HEK293 (cell line): ENCODE measurements at regions not wholly inside any gene's neighbourhood (a gene's known extent, or its start where the extent isn't known, plus 50 kb on each side); places are given as distances from the start of the nearest gene placed in this dataset.

ENCODE experiments used
- CTCF ChIA-PET: fragments of 350-600 bp; formaldehyde crosslinking; extraction: SDS; loops from one replicate; lab custom pipeline; 2021; ENCODE audit warnings: antibody characterized with exemption; lab: Yijun Ruan, JAX
- POLR2A ChIA-PET: fragments of 300-600 bp; formaldehyde crosslinking; extraction: SDS; loops from one replicate; lab custom pipeline; 2020; ENCODE audit warnings: antibody characterized with exemption, inconsistent platforms; lab: Yijun Ruan, JAX
- H3K27ac ChIP-seq: fragments of 200-500 bp; sonication (Bioruptor generic); 2 replicates; pipeline ENCODE4 v1.5.1; 2014; ENCODE audit warnings: low read depth, low read length, control low read depth, inconsistent platforms; ENCODE audit errors: extremely low read depth
- H3K36me3 ChIP-seq, 2 experiments: fragments of 200-500 bp in 1 of 2; sonication (Bioruptor generic) in 1 of 2; 1 replicate in 1 of 2; 2 replicates in 1 of 2; pipeline ENCODE4 v1.5.1; 2014 to 2017; ENCODE audit warnings: inconsistent platforms in 2 of 2, low read length in 2 of 2; ENCODE audit not compliant: control insufficient read depth in 2 of 2, insufficient read depth in 1 of 2
- H3K4me1 ChIP-seq: fragments of 200-500 bp; sonication (Bioruptor generic); 2 replicates; pipeline ENCODE4 v1.5.1; 2014; ENCODE audit warnings: mild to moderate bottlenecking, low read length, inconsistent platforms; ENCODE audit not compliant: control insufficient read depth, insufficient read depth
- H3K4me3 ChIP-seq: 2 replicates; pipeline ENCODE4 v1.5.1; 2011; ENCODE audit warnings: low read depth, mild to moderate bottlenecking, control low read depth, low read length, moderate library complexity
- H3K9me3 ChIP-seq: fragments of 200-500 bp; sonication (Bioruptor generic); 2 replicates; pipeline ENCODE4 v1.5.1; 2014; ENCODE audit warnings: low read depth, low read length, inconsistent platforms; ENCODE audit not compliant: control insufficient read depth, insufficient read depth
- GLI4 ChIP-seq: fragments of 450-650 bp; formaldehyde crosslinking; IDR thresholded peaks from 2 replicates; pipeline ENCODE4 v1.5.1; 2016; ENCODE audit warnings: missing biosample characterization, missing genetic modification characterization
- SCRT1 ChIP-seq: fragments of 450-650 bp; formaldehyde crosslinking; IDR thresholded peaks from 2 replicates; pipeline ENCODE4 v1.5.1; 2016; ENCODE audit warnings: missing biosample characterization, missing genetic modification characterization, borderline replicate concordance
- ZBTB8A ChIP-seq: fragments of 450-650 bp; formaldehyde crosslinking; IDR thresholded peaks from 2 replicates; pipeline ENCODE4 v1.5.1; 2016; ENCODE audit warnings: missing biosample characterization, missing genetic modification characterization
- ZNF138 ChIP-seq: fragments of 450-650 bp; formaldehyde crosslinking; IDR thresholded peaks from 2 replicates; pipeline ENCODE4 v1.5.1; 2016; ENCODE audit warnings: missing biosample characterization, missing genetic modification characterization, borderline replicate concordance
- ZNF140 ChIP-seq: fragments of 450-650 bp; formaldehyde crosslinking; IDR thresholded peaks from 2 replicates; pipeline ENCODE4 v1.5.1; 2016; ENCODE audit warnings: missing biosample characterization, missing genetic modification characterization
- ZNF169 ChIP-seq: fragments of 450-650 bp; formaldehyde crosslinking; IDR thresholded peaks from 2 replicates; pipeline ENCODE4 v1.5.1; 2016; ENCODE audit warnings: missing biosample characterization, missing genetic modification characterization
- ZNF175 ChIP-seq: fragments of 450-650 bp; formaldehyde crosslinking; IDR thresholded peaks from 2 replicates; pipeline ENCODE4 v1.5.1; 2016; ENCODE audit warnings: missing biosample characterization, missing genetic modification characterization
- ZNF221 ChIP-seq: fragments of 450-650 bp; formaldehyde crosslinking; IDR thresholded peaks from 2 replicates; pipeline ENCODE4 v1.5.1; 2017; ENCODE audit warnings: missing biosample characterization, missing genetic modification characterization, borderline replicate concordance
- ZNF292 ChIP-seq: fragments of 450-650 bp; formaldehyde crosslinking; IDR thresholded peaks from 2 replicates; pipeline ENCODE4 v1.5.1; 2016; ENCODE audit warnings: low read depth, missing biosample characterization, missing genetic modification characterization, borderline replicate concordance
- ZNF311 ChIP-seq: fragments of 450-650 bp; formaldehyde crosslinking; IDR thresholded peaks from 2 replicates; pipeline ENCODE4 v1.5.1; 2017; ENCODE audit warnings: missing biosample characterization, missing genetic modification characterization, borderline replicate concordance
- ZNF366 ChIP-seq: fragments of 450-650 bp; formaldehyde crosslinking; conservative IDR thresholded peaks from 2 replicates; pipeline ENCODE4 v1.5.1; 2016; ENCODE audit warnings: missing biosample characterization, missing genetic modification characterization
- ZNF416 ChIP-seq: fragments of 450-650 bp; formaldehyde crosslinking; IDR thresholded peaks from 2 replicates; pipeline ENCODE4 v1.5.1; 2016; ENCODE audit warnings: missing biosample characterization, missing genetic modification characterization
- ZNF549 ChIP-seq: fragments of 450-650 bp; IDR thresholded peaks from 2 replicates; pipeline ENCODE4 v1.5.1; 2018; ENCODE audit warnings: missing biosample characterization, missing genetic modification characterization, mild to moderate bottlenecking, inconsistent platforms, moderate library complexity
- ZNF624 ChIP-seq: fragments of 450-650 bp; formaldehyde crosslinking; IDR thresholded peaks from 2 replicates; pipeline ENCODE4 v1.5.1; 2017; ENCODE audit warnings: missing biosample characterization, missing genetic modification characterization
- ZNF626 ChIP-seq: fragments of 450-650 bp; sonication (Bioruptor Pico); formaldehyde crosslinking; IDR thresholded peaks from 2 replicates; pipeline ENCODE4 v1.5.1; 2018; ENCODE audit warnings: missing biosample characterization, missing genetic modification characterization, inconsistent platforms
- ZNF785 ChIP-seq: fragments of 450-650 bp; formaldehyde crosslinking; IDR thresholded peaks from 2 replicates; pipeline ENCODE4 v1.5.1; 2016; ENCODE audit warnings: missing biosample characterization, missing genetic modification characterization
- ZNF792 ChIP-seq: fragments of 450-650 bp; formaldehyde crosslinking; IDR thresholded peaks from 2 replicates; pipeline ENCODE4 v1.5.1; 2016; ENCODE audit warnings: missing biosample characterization, missing genetic modification characterization
- ZSCAN23 ChIP-seq: fragments of 450-650 bp; formaldehyde crosslinking; IDR thresholded peaks from 2 replicates; pipeline ENCODE4 v1.5.1; 2016; ENCODE audit warnings: missing biosample characterization, missing genetic modification characterization
- TF ChIP-seq, protein P1 (sequence below): fragments of 450-650 bp; formaldehyde crosslinking; IDR thresholded peaks from 2 replicates; pipeline ENCODE4 v1.5.1; 2016; ENCODE audit warnings: missing biosample characterization, missing genetic modification characterization
- TF ChIP-seq, protein P2 (sequence below): fragments of 450-650 bp; formaldehyde crosslinking; IDR thresholded peaks from 2 replicates; pipeline ENCODE4 v1.5.1; 2016; ENCODE audit warnings: missing biosample characterization, missing genetic modification characterization
- TF ChIP-seq, protein P3 (sequence below): fragments of 450-650 bp; formaldehyde crosslinking; IDR thresholded peaks from 2 replicates; pipeline ENCODE4 v1.5.1; 2016; ENCODE audit warnings: missing biosample characterization, missing genetic modification characterization, borderline replicate concordance
- TF ChIP-seq, protein P4 (sequence below): fragments of 450-650 bp; formaldehyde crosslinking; IDR thresholded peaks from 2 replicates; pipeline ENCODE4 v1.5.1; 2016; ENCODE audit warnings: missing biosample characterization, missing genetic modification characterization

DNA sequence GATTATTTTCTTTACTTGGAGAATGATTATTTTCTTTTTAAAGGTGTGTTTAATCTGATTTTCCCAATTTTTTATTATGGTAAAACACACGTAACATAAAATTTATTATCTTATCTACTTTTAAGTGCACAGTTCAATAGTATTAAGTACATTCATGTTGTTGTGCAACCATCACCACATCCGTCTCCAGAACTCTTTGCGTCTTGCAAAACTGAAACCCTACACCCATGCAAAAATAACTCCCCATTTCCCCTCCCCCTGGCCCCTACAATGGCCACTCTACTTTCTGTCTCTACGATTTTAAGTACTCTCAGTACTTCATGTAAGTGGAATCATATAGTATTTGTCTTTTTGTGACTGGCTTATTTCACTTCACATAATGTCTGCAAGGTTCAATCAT, 230.7 kb downstream of the SATB1 start:
- Histone ChIP-seq H3K9me3 (no peaks in the 10 kb centered on the region), H3K27ac (no peak overlapping the region), H3K4me1 (no peaks in the 10 kb centered on the region), H3K4me3 (no peak overlapping the region), H3K36me3 (no peaks in the 10 kb centered on the region)
- CTCF ChIA-PET: no interaction called here
- POLR2A ChIA-PET: no interaction called here
- no peak for TF ChIP-seq ZNF366 (tag by site-specific recombination)
- no peak for TF ChIP-seq SCRT1 (tag by site-specific recombination)
- TF ChIP-seq, protein P1, sequence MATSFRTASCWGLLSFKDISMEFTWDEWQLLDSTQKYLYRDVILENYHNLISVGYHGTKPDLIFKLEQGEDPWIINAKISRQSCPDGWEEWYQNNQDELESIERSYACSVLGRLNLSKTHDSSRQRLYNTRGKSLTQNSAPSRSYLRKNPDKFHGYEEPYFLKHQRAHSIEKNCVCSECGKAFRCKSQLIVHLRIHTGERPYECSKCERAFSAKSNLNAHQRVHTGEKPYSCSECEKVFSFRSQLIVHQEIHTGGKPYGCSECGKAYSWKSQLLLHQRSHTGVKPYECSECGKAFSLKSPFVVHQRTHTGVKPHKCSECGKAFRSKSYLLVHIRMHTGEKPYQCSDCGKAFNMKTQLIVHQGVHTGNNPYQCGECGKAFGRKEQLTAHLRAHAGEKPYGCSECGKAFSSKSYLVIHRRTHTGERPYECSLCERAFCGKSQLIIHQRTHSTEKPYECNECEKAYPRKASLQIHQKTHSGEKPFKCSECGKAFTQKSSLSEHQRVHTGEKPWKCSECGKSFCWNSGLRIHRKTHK (tag by site-specific recombination): no peak
- TF ChIP-seq ZNF221: no peak
- no peak for TF ChIP-seq ZNF138 (tag by site-specific recombination)
- no peak for TF ChIP-seq ZSCAN23 (tag by site-specific recombination)
- TF ChIP-seq ZNF549 (tag by site-specific recombination): no peak
- no peak for TF ChIP-seq ZNF624
- TF ChIP-seq ZNF785 (tag by site-specific recombination): no peak
- no peak for TF ChIP-seq ZNF416 (tag by site-specific recombination)
- no peak for TF ChIP-seq ZNF626 (tag by site-specific recombination)
- TF ChIP-seq, protein P2, sequence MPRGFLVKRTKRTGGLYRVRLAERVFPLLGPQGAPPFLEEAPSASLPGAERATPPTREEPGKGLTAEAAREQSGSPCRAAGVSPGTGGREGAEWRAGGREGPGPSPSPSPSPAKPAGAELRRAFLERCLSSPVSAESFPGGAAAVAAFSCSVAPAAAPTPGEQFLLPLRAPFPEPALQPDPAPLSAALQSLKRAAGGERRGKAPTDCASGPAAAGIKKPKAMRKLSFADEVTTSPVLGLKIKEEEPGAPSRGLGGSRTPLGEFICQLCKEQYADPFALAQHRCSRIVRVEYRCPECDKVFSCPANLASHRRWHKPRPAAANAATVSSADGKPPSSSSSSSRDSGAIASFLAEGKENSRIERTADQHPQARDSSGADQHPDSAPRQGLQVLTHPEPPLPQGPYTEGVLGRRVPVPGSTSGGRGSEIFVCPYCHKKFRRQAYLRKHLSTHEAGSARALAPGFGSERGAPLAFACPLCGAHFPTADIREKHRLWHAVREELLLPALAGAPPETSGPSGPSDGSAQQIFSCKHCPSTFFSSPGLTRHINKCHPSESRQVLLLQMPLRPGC (tag by site-specific recombination): no peak

DNA sequence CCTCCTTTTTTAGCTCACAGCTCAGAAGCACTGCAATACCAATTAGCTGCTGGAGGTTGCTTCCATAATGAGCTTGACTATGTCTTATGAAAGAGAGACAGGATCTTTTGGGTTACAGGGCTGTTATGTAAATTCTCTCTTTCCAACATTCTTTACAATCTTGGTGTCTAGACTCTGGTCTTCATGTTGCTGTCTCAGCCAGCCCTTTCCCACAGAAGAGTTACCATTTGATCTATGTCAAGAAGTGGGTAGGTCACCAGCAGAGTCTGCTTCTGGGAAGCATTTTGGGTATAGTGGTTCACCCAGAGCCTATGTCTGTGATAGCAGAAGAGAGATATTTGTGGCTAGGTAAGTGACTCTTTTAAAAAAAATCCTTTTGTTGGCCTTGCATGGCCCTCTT, 234.5 kb downstream of the SATB1 start:
- no peaks in the 10 kb centered on the region for H3K36me3 ChIP-seq
- H3K4me3 ChIP-seq: no peak overlapping the region
- CTCF ChIA-PET: interaction anchor here (0.6 kb wide), 1 partner anchor 82 kb away, joined by 4 read pairs; no protein-coding TSS in a partner anchor
- H3K9me3 ChIP-seq: no peaks in the 10 kb centered on the region
- POLR2A ChIA-PET: no interaction called here
- no peak overlapping the region for H3K27ac ChIP-seq
- no peaks in the 10 kb centered on the region for H3K4me1 ChIP-seq
- TF ChIP-seq ZNF311 (tag by site-specific recombination): no peak
- no peak for TF ChIP-seq GLI4 (tag by site-specific recombination)
- TF ChIP-seq, all 188 proteins: peak for 0

DNA sequence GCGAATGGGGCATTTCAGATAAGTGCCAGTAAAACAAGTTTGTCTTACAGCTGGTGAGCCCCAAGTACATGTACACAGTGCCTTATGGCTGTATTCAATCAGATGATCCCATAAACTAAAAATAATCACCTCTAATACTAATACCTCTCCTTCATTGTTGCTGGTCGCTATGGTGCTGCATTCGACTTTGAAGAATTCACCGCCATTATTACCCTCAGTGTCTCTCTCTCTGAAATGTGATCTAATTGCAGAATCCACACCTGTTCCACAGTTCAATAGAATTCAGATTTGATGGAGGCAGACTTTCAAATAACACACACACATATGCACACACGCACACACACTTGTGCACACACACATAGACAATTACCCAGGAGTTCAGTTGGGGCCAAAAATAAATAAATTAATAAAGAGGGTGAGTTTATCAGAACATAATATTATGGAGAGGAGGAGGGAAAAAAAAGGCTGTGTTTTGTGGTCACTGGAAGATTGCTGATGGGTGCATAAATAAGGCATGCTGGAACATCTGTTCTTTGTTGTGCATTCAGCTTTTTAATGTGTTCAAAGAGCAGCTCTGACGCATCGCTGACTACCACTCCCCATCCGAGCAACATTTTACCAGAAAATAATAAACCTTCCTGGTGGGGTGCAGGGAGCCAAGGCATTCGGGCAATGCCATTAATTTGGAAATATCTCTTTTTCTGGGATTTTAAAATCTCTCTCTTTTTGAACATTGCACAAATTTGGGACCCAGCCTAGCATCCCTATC, 235.7 kb downstream of the SATB1 start:
- Histone ChIP-seq H3K4me1 (no peaks in the 10 kb centered on the region), H3K36me3 (no peaks in the 10 kb centered on the region), H3K9me3 (no peaks in the 10 kb centered on the region), H3K27ac (no peak overlapping the region), H3K4me3 (no peak overlapping the region)
- POLR2A ChIA-PET: no interaction called here
- CTCF ChIA-PET: no interaction called here
- no peak for TF ChIP-seq ZNF169 (tag by site-specific recombination)
- no peak for TF ChIP-seq ZNF292
- no peak for TF ChIP-seq ZNF140 (tag by site-specific recombination)
- no peak for TF ChIP-seq ZBTB8A
- no peak for TF ChIP-seq ZNF175 (tag by site-specific recombination)
- TF ChIP-seq, protein P3, sequence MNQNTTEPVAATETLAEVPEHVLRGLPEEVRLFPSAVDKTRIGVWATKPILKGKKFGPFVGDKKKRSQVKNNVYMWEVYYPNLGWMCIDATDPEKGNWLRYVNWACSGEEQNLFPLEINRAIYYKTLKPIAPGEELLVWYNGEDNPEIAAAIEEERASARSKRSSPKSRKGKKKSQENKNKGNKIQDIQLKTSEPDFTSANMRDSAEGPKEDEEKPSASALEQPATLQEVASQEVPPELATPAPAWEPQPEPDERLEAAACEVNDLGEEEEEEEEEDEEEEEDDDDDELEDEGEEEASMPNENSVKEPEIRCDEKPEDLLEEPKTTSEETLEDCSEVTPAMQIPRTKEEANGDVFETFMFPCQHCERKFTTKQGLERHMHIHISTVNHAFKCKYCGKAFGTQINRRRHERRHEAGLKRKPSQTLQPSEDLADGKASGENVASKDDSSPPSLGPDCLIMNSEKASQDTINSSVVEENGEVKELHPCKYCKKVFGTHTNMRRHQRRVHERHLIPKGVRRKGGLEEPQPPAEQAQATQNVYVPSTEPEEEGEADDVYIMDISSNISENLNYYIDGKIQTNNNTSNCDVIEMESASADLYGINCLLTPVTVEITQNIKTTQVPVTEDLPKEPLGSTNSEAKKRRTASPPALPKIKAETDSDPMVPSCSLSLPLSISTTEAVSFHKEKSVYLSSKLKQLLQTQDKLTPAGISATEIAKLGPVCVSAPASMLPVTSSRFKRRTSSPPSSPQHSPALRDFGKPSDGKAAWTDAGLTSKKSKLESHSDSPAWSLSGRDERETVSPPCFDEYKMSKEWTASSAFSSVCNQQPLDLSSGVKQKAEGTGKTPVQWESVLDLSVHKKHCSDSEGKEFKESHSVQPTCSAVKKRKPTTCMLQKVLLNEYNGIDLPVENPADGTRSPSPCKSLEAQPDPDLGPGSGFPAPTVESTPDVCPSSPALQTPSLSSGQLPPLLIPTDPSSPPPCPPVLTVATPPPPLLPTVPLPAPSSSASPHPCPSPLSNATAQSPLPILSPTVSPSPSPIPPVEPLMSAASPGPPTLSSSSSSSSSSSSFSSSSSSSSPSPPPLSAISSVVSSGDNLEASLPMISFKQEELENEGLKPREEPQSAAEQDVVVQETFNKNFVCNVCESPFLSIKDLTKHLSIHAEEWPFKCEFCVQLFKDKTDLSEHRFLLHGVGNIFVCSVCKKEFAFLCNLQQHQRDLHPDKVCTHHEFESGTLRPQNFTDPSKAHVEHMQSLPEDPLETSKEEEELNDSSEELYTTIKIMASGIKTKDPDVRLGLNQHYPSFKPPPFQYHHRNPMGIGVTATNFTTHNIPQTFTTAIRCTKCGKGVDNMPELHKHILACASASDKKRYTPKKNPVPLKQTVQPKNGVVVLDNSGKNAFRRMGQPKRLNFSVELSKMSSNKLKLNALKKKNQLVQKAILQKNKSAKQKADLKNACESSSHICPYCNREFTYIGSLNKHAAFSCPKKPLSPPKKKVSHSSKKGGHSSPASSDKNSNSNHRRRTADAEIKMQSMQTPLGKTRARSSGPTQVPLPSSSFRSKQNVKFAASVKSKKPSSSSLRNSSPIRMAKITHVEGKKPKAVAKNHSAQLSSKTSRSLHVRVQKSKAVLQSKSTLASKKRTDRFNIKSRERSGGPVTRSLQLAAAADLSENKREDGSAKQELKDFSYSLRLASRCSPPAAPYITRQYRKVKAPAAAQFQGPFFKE (tag by site-specific recombination): no peak
- no peak for TF ChIP-seq ZNF792 (tag by site-specific recombination)
- TF ChIP-seq, protein P4, sequence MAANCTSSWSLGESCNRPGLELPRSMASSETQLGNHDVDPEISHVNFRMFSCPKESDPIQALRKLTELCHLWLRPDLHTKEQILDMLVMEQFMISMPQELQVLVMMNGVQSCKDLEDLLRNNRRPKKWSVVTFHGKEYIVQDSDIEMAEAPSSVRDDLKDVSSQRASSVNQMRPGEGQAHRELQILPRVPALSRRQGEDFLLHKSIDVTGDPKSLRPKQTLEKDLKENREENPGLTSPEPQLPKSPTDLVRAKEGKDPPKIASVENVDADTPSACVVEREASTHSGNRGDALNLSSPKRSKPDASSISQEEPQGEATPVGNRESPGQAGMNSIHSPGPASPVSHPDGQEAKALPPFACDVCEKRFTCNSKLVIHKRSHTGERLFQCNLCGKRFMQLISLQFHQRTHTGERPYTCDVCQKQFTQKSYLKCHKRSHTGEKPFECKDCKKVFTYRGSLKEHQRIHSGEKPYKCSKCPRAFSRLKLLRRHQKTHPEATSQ (tag by site-specific recombination): no peak
